Heart right ventricle (tissue), 16 donors: ENCODE measurements at regions not wholly inside any gene's neighbourhood (a gene's known extent, or its start where the extent isn't known, plus 50 kb on each side); places are given as distances from the start of the nearest gene placed in this dataset.

ENCODE experiments used
- ATAC-seq, 8 donors: fragments of 200-7000 bp; cut with Tn5 transposase; one replicate each; pipeline ENCODE4 v1.9.1; 2020; ENCODE audit warnings: mild to moderate bottlenecking in 8 of 8, moderate library complexity in 8 of 8, moderate number of reproducible peaks in 1 of 8
- DNase-seq, 2 donors: peaks; one replicate each; pipeline ENCODE4 v3.0.0-alpha.2; 2020
- H3K27ac ChIP-seq, 10 donors: fragments of 200-600 bp; sonication (generic) in 2 of 10; one replicate each; pipeline versions ENCODE4 v1.5.0 to v1.8.0; 2020 to 2022; ENCODE audit warnings: mild to moderate bottlenecking in 3 of 10
- H3K27me3 ChIP-seq, 7 donors: fragments of 200-600 bp; one replicate each; pipeline ENCODE4 v1.8.0; 2021 to 2022; ENCODE audit warnings: mild to moderate bottlenecking in 2 of 7
- H3K36me3 ChIP-seq, 9 donors: fragments of 200-600 bp; sonication (generic) in 1 of 9; one replicate each; pipeline versions ENCODE4 v1.5.0 to v1.8.0; 2020 to 2022; ENCODE audit warnings: mild to moderate bottlenecking in 2 of 9
- H3K4me1 ChIP-seq, 9 donors: fragments of 200-600 bp; sonication (generic) in 1 of 9; one replicate each; pipeline versions ENCODE4 v1.5.0 to v1.8.0; 2020 to 2022; ENCODE audit warnings: mild to moderate bottlenecking in 4 of 9
- H3K4me3 ChIP-seq, 10 donors: fragments of 200-600 bp; sonication (generic) in 2 of 10; one replicate each; pipeline versions ENCODE4 v1.5.0 to v1.8.0; 2020 to 2022; ENCODE audit warnings: mild to moderate bottlenecking in 7 of 10, moderate library complexity in 2 of 10
- H3K9me3 ChIP-seq, 11 donors: fragments of 200-600 bp in 10 of 11; sonication (generic) in 2 of 11; one replicate each; pipeline versions ENCODE4 v1.5.0 to v1.8.0; 2013 to 2022; ENCODE audit warnings: mild to moderate bottlenecking in 2 of 11, control low read depth in 1 of 11, moderate library complexity in 1 of 11
- CTCF ChIP-seq, 9 donors: fragments of 200-600 bp; sonication (generic) in 2 of 9; IDR thresholded peaks; one replicate each; pipeline versions ENCODE4 v1.5.0 to v1.8.0; 2021 to 2022; ENCODE audit warnings: antibody characterized with exemption in 9 of 9, mild to moderate bottlenecking in 5 of 9, moderate library complexity in 1 of 9
- WGBS, 2 donors: extraction: QIAGEN DNeasy Blood & Tissue Kit; methylation state at CpG; one replicate each; pipeline ENCODE4 v1.1.7; 2013; ENCODE audit warnings: inconsistent platforms in 1 of 2; 5-methylcytosine and 5-hydroxymethylcytosine counted together
- intact Hi-C, 10 donors: fragments of 100-400 bp; cut with DNase I; formaldehyde crosslinking; loops; one replicate each; pipeline versions ENCODE4 v1.11.1 to v1.14.2; 2022
- donor health status: Arrhythmogenic right ventricular cardiomyopathy.
- donor health status: ischemic (EF 13 %, LVEDD 7.1; RV severe dilation, severe dysfunction).
- donor health status: healthy with polysubstance abuse.
- donor health status: DM: no; HTN: yes; CAD: no.
- donor health status: DM: no; HTN: no; CAD: no.
- donor health status: ischemic (EF 25% LVEDD 6.9; RV normal size, moderate dysfunction).
- donor health status: ischemic (EF 25% LVEDD 5.7; RV mildly dilated, moderate dysfunction).
- donor health status: healthy.
- donor health status: DM: yes; HTN: yes; CAD: no.
- donor health status: Ischemic cardiomyopathy.
- donor health status: ischemic (EF 35%, LVEDD 5.7; RV mildly dilated, moderate dysfunction).
- donor health status: nonischemic (EF 11% LVEDD 7.7; RV severe dilation, severe dysfunction).
- donor health status: DM: yes; HTN: yes; CAD: no.
- donor health status: PGD.
- donor health status: ischemic (EF 29% LVEDD 5.4; RV normal size, mild dysfunction).
- donor health status: nonischemic (EF 23%, LVEDD 6.1; RV moderate dilation, normal function).

DNA sequence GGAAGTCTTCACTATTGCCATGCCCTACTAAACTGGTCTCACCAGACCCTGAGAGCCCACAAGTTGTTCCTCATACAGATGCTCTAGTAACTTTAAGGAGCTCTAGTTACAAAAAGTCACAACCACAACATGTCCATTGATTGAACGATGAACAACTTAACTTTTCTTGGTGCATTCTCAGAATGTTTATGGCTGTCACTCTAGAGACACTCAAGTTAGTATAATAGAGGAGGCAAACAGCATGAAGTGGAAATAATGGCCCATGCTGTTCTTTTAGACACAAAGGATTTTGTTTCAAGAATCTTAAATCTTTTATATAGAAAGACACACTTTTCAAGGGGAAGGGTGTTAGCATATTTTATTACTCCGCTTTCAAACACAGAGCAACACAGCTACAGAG is 934.4 kb downstream of the HACE1 start:
- intact Hi-C loops, result no loop called here
- Histone ChIP-seq H3K4me1 (no peaks in the 10 kb centered on the region), H3K4me3 (no peak overlapping the region), H3K27ac (no peak overlapping the region), H3K9me3 (peaks cover 0 to 28% (median 3%) of the 10 kb centered on the region in 11 donors), H3K36me3 (no peaks in the 10 kb centered on the region), H3K27me3 (no peaks in the 10 kb centered on the region)
- TF ChIP-seq CTCF (IDR thresholded peaks at IDR 0.05), result no peak
- 79 to 88% methylated on average over 2 of the region's 2 CpGs for WGBS, 2 donors
- ATAC-seq, result no peak
- DNase-seq, result no peak

DNA sequence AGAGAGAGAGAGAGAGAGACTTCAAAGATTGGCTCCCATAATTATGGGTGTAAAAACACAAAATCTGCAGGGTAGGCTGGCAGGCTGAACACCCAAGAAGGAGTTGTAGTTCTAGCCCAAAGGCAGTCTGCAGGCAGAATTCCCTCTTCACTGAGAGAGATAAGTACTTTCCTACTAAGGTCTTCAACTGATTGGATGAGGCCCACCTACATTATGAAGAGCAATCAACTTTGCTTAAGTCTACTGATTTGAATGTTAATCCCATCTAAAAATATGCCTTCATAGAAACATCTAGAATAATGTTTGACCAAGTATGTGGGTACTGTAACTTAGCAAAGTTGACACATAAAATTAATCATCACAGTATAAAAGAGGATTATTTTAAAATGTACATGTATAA is 949.7 kb downstream of the HACE1 start:
- TF ChIP-seq CTCF (IDR thresholded peaks at IDR 0.05), result no peak
- DNase-seq (no peak), ATAC-seq (no peak)
- Histone ChIP-seq H3K9me3 (peaks cover 0 to 27% (median 8%) of the 10 kb centered on the region in 11 donors), H3K4me1 (no peaks in the 10 kb centered on the region), H3K4me3 (no peak overlapping the region), H3K36me3 (no peaks in the 10 kb centered on the region), H3K27me3 (no peaks in the 10 kb centered on the region), H3K27ac (no peak overlapping the region)
- intact Hi-C loops, result no loop called here

DNA sequence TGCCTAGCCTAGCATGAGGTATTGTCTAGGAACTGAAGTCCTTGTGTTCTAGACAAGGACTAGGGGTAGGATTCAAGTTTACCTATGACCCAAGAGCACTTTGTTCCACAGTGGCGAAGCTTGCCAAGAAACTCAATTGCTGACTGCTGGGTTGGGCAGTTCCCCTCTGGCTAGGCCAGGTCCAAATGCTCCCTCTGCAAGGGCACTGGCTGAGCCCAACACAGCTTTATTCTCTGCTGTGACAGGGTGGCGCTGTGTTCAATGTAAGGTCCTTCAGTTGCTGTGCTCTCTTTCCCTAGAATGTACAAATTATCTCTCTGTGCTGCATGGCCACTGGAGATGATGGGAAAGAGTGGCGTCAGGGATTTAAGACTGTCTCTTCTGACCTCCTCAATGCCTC is 950.8 kb downstream of the HACE1 start:
- Histone ChIP-seq H3K36me3 (no peaks in the 10 kb centered on the region), H3K27me3 (no peaks in the 10 kb centered on the region), H3K4me1 (no peaks in the 10 kb centered on the region), H3K9me3 (peaks cover 0 to 38% (median 8%) of the 10 kb centered on the region in 11 donors), H3K27ac (no peak overlapping the region), H3K4me3 (no peak overlapping the region)
- 86 to 89% methylated on average over 3 of the region's 3 CpGs for WGBS, 2 donors
- no peak for TF ChIP-seq CTCF (IDR thresholded peaks at IDR 0.05)
- DNase-seq (no peak), ATAC-seq (no peak)
- intact Hi-C loops, result no loop called here

- no peak for ATAC-seq
- H3K36me3 ChIP-seq, result no peaks in the 10 kb centered on the region
- no peak overlapping the region for H3K4me3 ChIP-seq
- intact Hi-C loops, result no loop called here
- H3K9me3 ChIP-seq, result peaks cover 0 to 19% (median 6%) of the 10 kb centered on the region in 11 donors
- peaks cover 0 to 5% (median 0%) of the 10 kb centered on the region in 9 donors for H3K4me1 ChIP-seq
- 88 to 92% methylated on average over 2 of the region's 2 CpGs for WGBS, 2 donors
- TF ChIP-seq CTCF (IDR thresholded peaks at IDR 0.05), result no peak
- H3K27ac ChIP-seq, result no peak overlapping the region
- H3K27me3 ChIP-seq, result no peaks in the 10 kb centered on the region
- DNase-seq, result no peak
Observed at GRCh38 chr6:103895136-103895535, 964.6 kb downstream of the HACE1 start.
